GM13977 (cell line): ENCODE measurements at regions not wholly inside any gene's neighbourhood (a gene's known extent, or its start where the extent isn't known, plus 50 kb on each side); places are given as distances from the start of the nearest gene placed in this dataset.

Source experiments
- DNase-seq: peaks from one replicate; pipeline ENCODE4 v3.0.0; 2012; ENCODE audit warnings: low spot score
- in situ Hi-C: fragments of 300-500 bp; cut with MboI; formaldehyde crosslinking; loops from one replicate; pipeline ENCODE4 v1.12.0; 2022; ENCODE audit warnings: low sequenced_read_pairs, low pct_unique_long_range_greater_than_20kb, mixed read lengths, inconsistent platforms; ENCODE audit not compliant: unreplicated experiment
- TF ChIP-seq, protein P1 (sequence below): IDR thresholded peaks from 2 replicates; pipeline ENCODE4 v1.5.1; 2012; ENCODE audit warnings: mild to moderate bottlenecking, control low read depth; ENCODE audit not compliant: insufficient read depth; ENCODE audit errors: extremely low read depth, missing control alignments

DNA sequence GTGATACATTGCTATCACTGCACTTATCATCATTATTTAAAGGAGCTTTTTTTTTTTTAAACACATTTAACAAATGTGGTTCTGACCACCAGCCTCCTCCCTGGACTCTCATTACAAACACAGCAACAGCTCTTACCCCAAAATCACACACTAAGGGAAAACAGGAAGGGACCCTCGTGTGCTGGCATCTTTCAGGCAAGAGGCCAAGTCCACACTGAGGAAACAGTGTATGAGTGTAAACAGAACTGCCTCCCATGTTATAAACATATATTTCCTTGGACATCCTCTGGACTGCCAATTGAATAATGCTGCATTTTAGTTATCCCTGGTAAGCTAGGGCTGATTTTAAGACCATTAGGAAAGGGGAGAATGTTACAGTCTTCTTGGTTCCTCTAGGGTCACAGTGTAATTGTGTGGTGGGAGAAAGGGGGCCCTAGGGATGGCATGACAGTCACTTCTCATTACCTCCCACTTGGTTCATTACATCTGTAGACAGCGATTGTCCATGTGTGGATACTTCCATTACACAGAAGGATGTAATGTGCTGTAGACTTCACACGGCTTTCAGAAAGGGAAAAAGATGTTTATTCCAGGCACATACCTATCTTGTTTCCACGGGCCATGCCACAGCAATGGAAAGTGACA lies 244.6 kb upstream of the TET2 start:
- TF ChIP-seq, protein P1, sequence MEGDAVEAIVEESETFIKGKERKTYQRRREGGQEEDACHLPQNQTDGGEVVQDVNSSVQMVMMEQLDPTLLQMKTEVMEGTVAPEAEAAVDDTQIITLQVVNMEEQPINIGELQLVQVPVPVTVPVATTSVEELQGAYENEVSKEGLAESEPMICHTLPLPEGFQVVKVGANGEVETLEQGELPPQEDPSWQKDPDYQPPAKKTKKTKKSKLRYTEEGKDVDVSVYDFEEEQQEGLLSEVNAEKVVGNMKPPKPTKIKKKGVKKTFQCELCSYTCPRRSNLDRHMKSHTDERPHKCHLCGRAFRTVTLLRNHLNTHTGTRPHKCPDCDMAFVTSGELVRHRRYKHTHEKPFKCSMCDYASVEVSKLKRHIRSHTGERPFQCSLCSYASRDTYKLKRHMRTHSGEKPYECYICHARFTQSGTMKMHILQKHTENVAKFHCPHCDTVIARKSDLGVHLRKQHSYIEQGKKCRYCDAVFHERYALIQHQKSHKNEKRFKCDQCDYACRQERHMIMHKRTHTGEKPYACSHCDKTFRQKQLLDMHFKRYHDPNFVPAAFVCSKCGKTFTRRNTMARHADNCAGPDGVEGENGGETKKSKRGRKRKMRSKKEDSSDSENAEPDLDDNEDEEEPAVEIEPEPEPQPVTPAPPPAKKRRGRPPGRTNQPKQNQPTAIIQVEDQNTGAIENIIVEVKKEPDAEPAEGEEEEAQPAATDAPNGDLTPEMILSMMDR: no peak
- DNase-seq: no peak
- in situ Hi-C loops: no loop called here

DNA sequence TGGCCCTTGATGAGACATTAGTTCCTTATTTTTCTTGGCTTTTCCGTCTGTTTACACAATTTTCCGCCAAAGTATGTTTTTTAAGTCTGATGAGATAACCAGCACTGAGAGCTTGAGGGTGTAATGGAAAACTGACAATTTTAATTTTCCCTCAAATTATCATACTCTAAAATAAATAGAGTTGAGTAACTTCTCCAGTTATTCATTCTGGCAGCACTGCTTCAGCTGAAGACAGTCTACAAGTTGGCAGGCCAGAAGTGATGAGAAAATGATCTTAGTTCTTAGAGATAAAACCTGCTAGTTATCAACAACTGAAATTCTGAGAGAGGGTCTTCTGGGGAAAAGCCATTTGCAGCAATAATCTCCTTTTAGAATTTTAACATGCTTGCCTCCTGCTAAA lies 241.6 kb upstream of the TET2 start:
- TF ChIP-seq, protein P1: no peak
- in situ Hi-C loops: no loop called here

DNA sequence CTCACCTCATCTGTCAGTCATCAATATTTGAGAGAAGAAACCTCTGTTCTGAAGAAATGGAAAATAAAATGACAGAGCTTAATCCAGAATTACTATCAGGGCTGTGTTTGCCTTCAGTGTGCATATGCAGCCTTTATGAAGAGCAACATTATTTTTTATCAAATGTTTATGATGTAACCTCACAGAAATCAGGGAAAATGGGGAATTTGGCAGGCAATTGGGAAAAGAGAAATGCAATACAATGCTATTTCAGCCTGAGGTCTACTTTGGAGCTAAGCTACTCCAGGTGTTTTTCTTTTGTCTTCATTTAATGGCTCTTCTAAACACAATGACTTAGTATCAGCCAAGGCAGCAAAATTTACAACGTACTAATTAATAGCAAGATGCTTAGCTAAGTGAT lies 241.1 kb upstream of the TET2 start:
- in situ Hi-C loops: no loop called here
- no peak for DNase-seq
- TF ChIP-seq, protein P1: no peak

More for the DNA sequence above, 241.6 kb upstream of the TET2 start:
- no peak for DNase-seq

DNA sequence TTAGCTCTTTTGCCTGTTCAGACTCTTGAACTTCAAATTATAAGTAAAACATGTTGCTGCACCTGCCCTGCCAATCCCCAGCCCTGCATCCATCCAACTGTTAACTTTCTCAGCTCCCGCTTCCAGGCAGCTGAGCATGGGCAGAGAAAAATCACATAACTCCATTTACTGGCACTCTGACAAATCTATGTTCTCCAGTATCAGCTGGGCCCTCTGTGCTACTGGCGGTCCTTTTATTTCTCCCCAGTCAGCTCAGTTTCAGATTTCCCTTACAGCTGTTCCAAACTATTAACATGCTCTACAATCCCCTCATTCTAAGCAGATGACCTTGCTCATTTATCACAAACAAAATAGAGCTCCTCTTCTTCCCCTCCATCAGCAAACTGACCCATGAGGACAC lies 240.4 kb upstream of the TET2 start:
- TF ChIP-seq, protein P1: no peak
- DNase-seq: no peak
- in situ Hi-C loops: no loop called here

DNA sequence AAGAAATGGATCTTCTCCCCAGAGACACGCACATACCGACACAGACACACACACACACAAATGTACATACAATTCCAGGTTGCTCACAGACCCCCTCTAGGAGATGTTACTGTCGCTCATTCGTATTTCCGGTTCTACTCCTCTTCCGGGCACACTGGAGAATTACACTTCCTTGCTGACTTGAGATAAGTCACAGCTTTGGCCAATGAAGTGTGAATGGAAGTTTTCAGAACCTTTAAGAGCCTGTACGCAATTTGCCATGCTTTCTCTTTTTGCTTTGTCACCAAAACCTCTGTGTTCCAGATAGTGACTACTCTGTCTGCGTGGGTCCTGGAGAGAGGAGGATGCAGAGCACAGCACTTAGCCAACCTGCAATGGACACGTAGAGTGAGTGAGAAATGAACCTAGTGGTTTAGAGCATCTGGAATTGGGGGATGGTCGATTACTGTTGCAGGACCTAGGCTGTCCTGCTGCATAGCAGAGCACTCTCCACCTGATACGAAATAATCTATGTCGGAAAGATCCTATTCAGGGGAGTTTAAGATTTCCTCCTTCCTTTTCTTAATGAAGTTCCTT lies 239.5 kb upstream of the TET2 start:
- DNase-seq: no peak
- TF ChIP-seq, protein P1: no peak
- in situ Hi-C loops: no loop called here

DNA sequence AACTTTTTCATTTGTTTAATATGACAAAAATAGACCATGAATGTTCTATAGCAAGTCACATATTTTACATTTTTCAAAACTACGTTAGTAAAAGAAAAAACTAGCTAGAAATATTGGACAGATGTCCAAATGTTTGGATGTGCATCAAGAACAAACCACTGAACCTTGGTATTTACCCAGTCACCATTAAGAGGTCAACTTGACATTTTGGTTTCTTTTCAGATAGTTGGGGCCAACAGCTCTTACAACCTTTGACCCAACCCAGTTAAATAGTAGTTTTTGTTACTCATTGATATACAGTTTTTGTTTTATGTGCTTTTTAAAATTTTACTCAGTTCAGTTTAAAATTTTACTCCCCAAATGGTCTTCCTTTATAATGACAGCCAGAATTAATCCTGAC lies 238.7 kb upstream of the TET2 start:
- TF ChIP-seq, protein P1: no peak
- DNase-seq: no peak
- in situ Hi-C loops: no loop called here
